SIG-M5 treated with dmso at 0.1 percent for 504 hours (cell line): ENCODE measurements at regions not wholly inside any gene's neighbourhood (a gene's known extent, or its start where the extent isn't known, plus 50 kb on each side); places are given as distances from the start of the nearest gene placed in this dataset.

Experiments
- DNase-seq: peaks from one replicate; lab custom pipeline; 2025; ENCODE audit not compliant: unreplicated experiment; lab: John Stamatoyannopoulos, UW

- DNase-seq: no peak
Measured at GRCh38 chr15:38692789-38693062, 128.1 kb upstream of the RASGRP1 start.

GRCh38 chr15:38695249-38696108 lies 130.9 kb upstream of the RASGRP1 start:
- DNase-seq: no peak

DNA sequence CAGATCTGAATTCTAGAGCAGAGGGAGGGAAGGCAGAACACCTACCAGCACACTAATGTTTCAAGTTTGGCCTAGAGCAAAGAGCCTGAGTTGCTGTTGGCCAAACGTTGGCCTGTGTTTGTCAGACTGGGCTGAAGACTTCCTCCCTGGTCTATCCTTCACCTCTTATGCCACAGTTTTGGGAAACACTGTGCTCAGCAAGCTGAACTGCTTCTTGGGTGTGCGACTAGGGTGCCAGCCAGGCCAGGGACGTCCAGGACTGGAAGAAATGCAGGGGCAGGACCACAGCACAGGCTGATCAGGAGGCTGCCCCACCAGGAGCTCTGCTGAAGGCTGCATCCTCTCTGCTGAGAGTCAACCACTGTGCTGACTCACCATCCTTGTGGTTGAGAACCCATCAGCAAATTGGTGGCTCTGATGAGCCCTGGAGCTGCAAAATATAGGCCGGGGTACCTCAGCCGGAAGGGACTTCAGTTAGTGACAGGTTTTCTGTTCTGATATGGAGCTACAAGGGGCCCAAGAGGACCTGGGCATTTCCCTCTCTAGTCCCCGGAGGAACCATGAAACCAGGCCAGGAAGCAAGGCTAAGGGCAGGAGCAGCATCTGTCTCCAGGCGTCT lies 131.6 kb upstream of the RASGRP1 start:
- DNase-seq: peak; percentile 21

- no peak for DNase-seq
Measured at GRCh38 chr15:38696790-38697495, 132.3 kb upstream of the RASGRP1 start.

DNA sequence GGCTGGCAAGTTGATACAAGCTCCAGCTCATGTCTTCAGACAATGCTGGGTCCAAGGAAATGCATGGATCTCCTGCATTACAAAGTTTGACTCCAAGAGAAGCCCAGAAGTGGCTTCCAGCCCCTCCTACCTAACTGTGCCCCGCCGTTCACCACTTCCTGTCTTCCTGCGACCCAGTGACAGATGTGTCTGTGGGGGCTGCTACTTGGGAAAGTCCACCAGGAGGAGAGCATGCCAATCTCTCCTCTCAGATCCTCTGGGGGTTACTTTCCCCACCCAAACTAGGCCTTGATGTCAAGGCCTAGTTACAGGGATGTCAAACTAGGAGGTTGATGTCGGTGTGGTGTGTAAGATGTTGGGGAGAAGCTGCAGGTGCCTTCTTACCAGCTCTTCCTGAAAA lies 133.6 kb upstream of the RASGRP1 start:
- DNase-seq: no peak

GRCh38 chr15:38699633-38700230 lies 135.1 kb upstream of the RASGRP1 start:
- DNase-seq: peak; percentile 65

DNA sequence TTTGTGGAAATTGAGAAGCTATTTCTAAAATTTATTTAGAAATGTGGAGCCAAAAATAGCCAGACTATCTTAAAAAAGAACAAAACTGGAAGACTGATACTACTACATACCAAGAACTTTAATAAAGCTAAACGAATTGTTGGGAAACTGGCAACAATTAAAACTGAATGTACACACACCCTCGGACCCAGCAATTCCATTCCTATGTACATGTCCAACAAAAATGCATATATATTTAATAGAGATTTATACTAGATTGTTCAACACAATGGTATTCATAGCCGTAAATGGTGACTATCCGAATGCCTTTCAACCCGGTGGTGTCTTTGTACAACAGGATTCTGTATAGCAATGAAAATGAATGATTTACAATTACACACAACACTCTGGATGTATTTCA lies 136.5 kb upstream of the RASGRP1 start:
- no peak for DNase-seq

GRCh38 chr15:38702178-38702912 lies 137.7 kb upstream of the RASGRP1 start:
- no peak for DNase-seq

DNA sequence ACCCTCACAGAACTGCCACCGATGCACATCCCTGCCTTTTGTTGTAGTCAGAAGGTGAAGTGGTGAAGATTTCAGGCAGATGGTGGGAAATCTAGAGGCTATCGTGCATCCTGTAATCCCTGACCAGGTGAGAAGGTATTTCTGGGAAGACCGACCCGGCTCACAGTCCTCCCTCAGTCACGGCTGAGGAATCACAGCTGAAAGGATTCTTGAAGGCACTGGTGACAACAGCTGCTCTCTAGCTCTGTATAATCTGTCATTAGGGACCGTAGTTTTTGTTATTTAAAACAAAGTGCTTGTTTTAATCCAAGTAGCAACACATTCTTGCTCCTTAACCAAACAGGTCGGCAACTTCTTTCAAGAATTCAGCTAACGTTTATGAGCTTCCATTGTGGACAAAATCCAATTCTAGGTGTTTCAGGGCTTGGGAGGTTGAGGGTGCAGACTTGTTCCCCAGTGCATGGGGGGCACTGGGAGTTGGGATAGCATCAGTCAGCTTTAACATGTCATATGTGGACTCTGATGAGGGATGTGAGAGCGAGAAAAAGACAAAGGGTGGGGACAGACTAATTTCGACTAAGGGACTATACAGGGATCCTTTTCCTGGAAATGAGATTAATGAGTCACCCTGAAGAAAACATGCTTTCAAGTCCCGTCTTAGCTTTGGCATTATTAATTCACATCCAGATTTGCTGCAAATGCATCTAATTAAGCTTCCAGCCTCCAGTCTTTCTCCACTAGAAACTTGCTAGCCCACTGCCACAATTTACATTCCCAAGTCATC lies 141.0 kb upstream of the RASGRP1 start:
- DNase-seq: no peak

GRCh38 chr15:38706956-38707355 lies 142.3 kb upstream of the RASGRP1 start:
- no peak for DNase-seq

GRCh38 chr15:38707802-38708671 lies 143.4 kb upstream of the RASGRP1 start:
- peak; percentile 10 for DNase-seq

DNA sequence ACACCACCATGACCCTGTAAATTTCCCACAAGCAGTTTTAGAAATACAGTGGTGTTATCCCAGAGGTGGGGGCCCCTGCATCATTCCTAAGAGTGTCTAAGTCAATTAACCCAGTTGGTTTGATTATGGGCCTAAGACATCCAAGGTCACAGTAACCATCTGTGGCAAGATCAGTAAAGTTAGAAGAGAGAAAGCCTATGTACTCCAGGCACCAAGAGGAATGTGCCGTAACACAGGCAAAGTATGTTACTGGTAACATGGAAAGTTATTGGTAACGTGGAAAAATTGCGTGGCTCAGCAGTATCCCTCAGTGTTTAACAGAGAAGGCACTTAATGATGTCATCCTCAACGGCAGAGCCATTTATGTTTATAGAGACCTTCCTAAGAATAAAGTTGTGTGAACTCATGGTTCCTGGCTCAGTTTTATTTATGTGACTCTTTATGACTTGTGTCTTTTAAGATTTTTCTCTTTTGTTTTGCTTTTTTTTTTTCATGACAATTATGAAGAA lies 144.1 kb upstream of the RASGRP1 start:
- DNase-seq: no peak

- no peak for DNase-seq
Measured at GRCh38 chr15:38709196-38709595, 144.6 kb upstream of the RASGRP1 start.

- DNase-seq: no peak
Measured at GRCh38 chr15:38714309-38715072, 149.9 kb upstream of the RASGRP1 start.

- DNase-seq: no peak
Measured at GRCh38 chr15:38720893-38721567, 156.4 kb upstream of the RASGRP1 start.

GRCh38 chr15:38721568-38721945 lies 156.9 kb upstream of the RASGRP1 start:
- DNase-seq: no peak

- no peak for DNase-seq
Measured at GRCh38 chr15:38722236-38722635, 157.6 kb upstream of the RASGRP1 start.

GRCh38 chr15:38724827-38725226 lies 160.2 kb upstream of the RASGRP1 start:
- DNase-seq: no peak
